GM12891 (cell line): ENCODE measurements at regions not wholly inside any gene's neighbourhood (a gene's known extent, or its start where the extent isn't known, plus 50 kb on each side); places are given as distances from the start of the nearest gene placed in this dataset.

ENCODE experiments used
- POLR2A ChIP-seq: IDR thresholded peaks from 2 replicates; pipeline ENCODE4 v1.6.1; 2011; ENCODE audit warnings: low read depth, low read length, control low read depth
- POLR2AphosphoS5 ChIP-seq: IDR thresholded peaks from 2 replicates; pipeline ENCODE4 v1.6.1; 2011; ENCODE audit warnings: low read depth, low read length, control low read depth
- POU2F2 ChIP-seq: IDR thresholded peaks from 2 replicates; pipeline ENCODE4 v1.6.1; 2011; ENCODE audit warnings: low read depth, mild to moderate bottlenecking, control low read depth, low read length, moderate library complexity

DNA sequence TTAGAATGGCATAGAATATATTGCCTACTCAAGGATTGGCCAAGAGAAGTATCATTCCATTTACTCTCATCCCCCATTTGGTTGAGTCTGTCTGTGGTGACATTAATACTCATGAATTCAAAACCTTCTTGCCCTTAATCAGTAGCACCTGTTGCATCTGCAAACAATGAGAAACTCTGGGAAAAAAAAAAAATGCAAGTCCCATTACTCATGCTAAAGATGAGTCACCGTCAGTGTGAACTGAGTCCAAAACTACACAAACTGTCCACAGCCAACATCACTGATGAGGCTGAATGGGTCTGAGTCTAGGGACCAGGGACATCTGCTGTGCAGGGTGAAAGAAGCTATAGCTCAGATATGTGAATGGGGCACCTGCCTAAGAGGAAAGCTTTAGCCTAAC, 96.9 kb upstream of the ADAMTS18 start:
- TF ChIP-seq POU2F2 (no peak), POLR2A (no peak), POLR2AphosphoS5 (no peak)
